ENCODE measurements at regions not wholly inside any gene's neighbourhood (a gene's known extent, or its start where the extent isn't known, plus 50 kb on each side); places are given as distances from the start of the nearest gene placed in this dataset.

GRCh38 chr9:29214690-29215253 is 1641.5 kb upstream of the C9orf72 start:
- no peak for TF ChIP-seq GABPA (tag; conservative IDR thresholded peaks at IDR 0.05; ENCODE audit: low read depth)
- TF ChIP-seq FOXM1 (IDR thresholded peaks at IDR 0.05; ENCODE audit: low read depth): no peak
- no peak for TF ChIP-seq FOXM1 (CRISPR knock-in tag; IDR thresholded peaks at IDR 0.05; ENCODE audit: low read depth)
- TF ChIP-seq RBM25 (IDR thresholded peaks at IDR 0.05; ENCODE audit: low read depth, low read length, severe bottlenecking): no peak
- TF ChIP-seq CTCF (IDR thresholded peaks at IDR 0.05 in 2 of 3, conservative IDR thresholded peaks at IDR 0.05 in 1 of 3; ENCODE audit: insufficient read depth in 2 of 3, low read depth in 1 of 3, low read length in 3 of 3): no peak
- TF ChIP-seq, protein P1, sequence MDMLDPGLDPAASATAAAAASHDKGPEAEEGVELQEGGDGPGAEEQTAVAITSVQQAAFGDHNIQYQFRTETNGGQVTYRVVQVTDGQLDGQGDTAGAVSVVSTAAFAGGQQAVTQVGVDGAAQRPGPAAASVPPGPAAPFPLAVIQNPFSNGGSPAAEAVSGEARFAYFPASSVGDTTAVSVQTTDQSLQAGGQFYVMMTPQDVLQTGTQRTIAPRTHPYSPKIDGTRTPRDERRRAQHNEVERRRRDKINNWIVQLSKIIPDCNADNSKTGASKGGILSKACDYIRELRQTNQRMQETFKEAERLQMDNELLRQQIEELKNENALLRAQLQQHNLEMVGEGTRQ (CRISPR knock-in tag; IDR thresholded peaks at IDR 0.05): no peak
- TF ChIP-seq POLR2A (conservative IDR thresholded peaks at IDR 0.05): no peak
- no peak for TF ChIP-seq SP1 (CRISPR knock-in tag; IDR thresholded peaks at IDR 0.05)
- no peak for TF ChIP-seq HES1 (IDR thresholded peaks at IDR 0.05; ENCODE audit: low read depth)
- no peak for TF ChIP-seq NFRKB (IDR thresholded peaks at IDR 0.05; ENCODE audit: low read depth)

Measured in K562 (cell line).